Coronary artery (tissue), 2 donors: ENCODE measurements at regions not wholly inside any gene's neighbourhood (a gene's known extent, or its start where the extent isn't known, plus 50 kb on each side); places are given as distances from the start of the nearest gene placed in this dataset.

ENCODE experiments used
- DNase-seq: peaks from one replicate; pipeline ENCODE4 v3.0.0-alpha.2; 2017; ENCODE audit warnings: low spot score
- H3K27ac ChIP-seq, 2 donors: fragments of 200-600 bp; sonication (generic); one replicate each; pipeline ENCODE4 v1.5.1; 2016 to 2019
- H3K4me3 ChIP-seq: fragments of 200-600 bp; sonication (generic); 2 replicates; pipeline ENCODE4 v1.5.1; 2016; ENCODE audit warnings: mild to moderate bottlenecking, moderate library complexity
- TF ChIP-seq, protein P1 (sequence below): fragments of 200-600 bp; sonication (generic); IDR thresholded peaks from one replicate; pipeline ENCODE4 v1.5.1; 2019; ENCODE audit warnings: antibody characterized with exemption

DNA sequence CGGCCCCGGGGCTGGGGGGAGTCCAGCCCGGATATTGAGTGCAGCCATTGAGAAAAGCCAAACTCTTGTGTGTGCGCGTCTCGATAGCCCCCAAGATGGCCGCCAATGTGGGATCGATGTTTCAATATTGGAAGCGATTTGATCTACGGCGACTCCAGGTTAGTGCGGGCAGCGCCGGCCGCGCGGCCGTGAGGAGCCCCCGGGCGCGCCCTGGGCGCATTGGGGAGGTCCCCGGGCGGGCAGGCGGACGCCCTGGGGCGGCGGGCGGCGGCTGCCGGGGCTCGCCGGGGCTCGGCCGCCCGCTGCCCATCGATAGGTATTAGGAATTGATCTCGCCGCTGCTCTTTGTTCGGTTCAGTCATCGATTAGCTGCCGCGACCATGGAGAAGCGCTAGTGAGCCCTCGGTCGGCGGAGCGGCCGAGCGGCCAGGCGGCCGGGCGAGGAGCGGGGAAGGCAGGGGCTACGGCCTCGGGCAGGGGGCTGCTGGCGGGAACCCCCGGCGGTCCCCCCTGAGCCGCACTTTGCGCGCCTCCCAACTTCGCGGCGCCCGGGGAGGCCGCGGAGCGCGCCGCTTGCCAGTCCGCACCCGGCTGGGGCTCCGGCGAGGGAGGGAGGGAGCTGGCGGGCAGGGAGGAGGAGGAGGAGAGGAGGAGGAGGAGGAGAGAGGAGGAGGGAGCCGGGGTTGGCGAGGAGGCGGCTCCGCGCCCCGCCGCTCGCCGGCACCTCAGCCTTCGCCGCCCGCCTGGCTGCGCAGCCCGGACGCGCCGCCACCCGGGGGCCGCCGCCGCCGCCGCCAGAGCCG is 113.9 kb upstream of the MYL2 start, which contains the start of gene CUX2:
CUX2 (plus strand) TSS at position 83 of the 803 bp plus-strand sequence.
- TF ChIP-seq, protein P1, sequence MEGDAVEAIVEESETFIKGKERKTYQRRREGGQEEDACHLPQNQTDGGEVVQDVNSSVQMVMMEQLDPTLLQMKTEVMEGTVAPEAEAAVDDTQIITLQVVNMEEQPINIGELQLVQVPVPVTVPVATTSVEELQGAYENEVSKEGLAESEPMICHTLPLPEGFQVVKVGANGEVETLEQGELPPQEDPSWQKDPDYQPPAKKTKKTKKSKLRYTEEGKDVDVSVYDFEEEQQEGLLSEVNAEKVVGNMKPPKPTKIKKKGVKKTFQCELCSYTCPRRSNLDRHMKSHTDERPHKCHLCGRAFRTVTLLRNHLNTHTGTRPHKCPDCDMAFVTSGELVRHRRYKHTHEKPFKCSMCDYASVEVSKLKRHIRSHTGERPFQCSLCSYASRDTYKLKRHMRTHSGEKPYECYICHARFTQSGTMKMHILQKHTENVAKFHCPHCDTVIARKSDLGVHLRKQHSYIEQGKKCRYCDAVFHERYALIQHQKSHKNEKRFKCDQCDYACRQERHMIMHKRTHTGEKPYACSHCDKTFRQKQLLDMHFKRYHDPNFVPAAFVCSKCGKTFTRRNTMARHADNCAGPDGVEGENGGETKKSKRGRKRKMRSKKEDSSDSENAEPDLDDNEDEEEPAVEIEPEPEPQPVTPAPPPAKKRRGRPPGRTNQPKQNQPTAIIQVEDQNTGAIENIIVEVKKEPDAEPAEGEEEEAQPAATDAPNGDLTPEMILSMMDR, result no peak
- Histone ChIP-seq H3K4me3 (peak within 1 kb of the TSS; percentile 55), H3K27ac (no peak within 1 kb of the TSS)
- DNase-seq, result no peak

DNA sequence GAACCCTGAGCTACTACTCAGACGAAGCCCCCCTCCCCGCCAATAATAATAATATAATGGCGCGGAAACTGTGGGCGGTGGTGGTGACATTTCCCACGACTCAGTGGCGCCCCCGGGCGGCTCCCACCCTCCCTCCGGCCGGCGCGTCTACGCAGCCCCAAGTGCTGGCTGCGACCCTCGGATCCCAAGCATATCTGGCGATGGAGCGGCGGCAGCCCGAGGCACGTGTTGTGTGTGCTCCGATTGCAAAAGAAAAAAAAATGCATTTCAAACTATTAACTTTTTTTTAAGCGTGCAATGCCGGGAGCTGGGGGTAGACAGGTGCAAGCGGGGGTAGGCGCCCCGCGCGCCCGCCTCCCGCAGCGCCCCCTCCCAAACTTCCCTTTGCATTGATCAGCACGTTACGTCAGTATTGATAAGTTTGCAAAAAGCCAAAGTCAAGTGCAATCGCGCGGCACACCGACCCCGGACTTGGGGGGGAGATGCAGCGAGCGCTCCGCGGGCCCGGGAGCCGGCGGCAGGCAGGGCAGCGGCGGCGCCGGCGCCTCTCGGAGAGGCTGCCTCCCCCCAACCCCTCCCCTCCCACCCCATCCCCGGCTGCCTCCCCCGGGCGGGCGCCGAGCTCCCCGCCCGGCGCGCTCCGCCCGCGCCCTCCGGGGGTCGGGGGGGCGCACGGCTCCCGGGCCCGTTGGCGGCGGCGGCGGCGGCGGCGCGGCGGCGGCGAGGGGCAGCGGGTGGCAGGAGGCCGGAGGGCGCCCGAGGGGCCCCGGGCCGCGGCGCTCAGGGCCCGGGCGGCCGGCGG is 113.1 kb upstream of the MYL2 start:
- TF ChIP-seq, protein P1, result no peak
- Histone ChIP-seq H3K4me3 (peak overlapping the region; percentile 55), H3K27ac (no peak overlapping the region)
- DNase-seq, result no peak

DNA sequence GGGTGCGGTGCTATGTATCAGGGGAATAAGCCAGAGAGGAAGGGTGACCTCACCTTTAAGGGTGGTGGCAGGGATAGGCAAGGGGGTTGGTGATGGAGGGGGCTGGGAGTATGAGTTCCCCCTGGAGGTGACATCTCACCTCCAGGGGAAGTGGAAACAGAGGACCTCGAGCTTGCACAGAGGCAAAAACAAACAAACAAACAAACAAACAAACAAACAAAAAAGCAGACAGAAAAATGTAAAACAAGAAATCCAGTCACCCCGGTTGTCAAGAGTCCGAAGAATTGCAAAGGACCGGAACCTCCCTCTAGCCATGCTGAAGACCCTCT is 112.2 kb upstream of the MYL2 start:
- Histone ChIP-seq H3K27ac (no peak overlapping the region), H3K4me3 (no peak overlapping the region)
- DNase-seq, result no peak
- TF ChIP-seq, protein P1, result no peak

DNA sequence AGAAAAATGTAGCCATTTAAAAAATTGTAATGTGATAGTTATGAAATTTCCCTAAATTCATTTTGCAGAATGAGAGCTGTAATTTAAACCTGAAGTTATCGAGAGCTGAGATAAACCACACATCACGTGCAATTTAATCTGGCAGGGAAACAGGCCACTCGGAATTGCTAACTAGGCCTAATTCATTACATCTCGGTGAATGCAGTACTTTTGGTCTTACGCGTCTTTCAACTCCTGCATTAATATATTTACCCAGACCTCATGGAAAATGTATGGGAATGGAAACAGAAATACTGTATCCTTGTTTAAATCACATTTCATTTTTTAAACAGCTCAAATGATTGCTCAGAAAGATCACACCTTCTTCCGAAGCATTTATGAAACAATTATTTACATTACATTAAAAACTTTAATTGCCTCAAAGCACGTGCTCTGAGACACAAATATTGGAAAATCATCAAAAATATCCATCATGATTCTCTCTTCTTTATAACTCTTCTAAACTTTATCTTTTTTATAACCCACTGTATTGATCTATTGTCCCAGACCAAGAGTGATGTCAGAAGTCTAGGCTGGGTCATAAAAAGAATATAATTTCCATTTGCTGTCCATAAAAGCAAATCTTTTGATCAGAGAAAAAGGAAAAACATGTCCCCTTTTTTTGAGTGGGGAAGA is 111.7 kb upstream of the MYL2 start:
- no peak for DNase-seq
- no peak overlapping the region for H3K4me3 ChIP-seq
- H3K27ac ChIP-seq, result no peak overlapping the region
- TF ChIP-seq, protein P1, result no peak

DNA sequence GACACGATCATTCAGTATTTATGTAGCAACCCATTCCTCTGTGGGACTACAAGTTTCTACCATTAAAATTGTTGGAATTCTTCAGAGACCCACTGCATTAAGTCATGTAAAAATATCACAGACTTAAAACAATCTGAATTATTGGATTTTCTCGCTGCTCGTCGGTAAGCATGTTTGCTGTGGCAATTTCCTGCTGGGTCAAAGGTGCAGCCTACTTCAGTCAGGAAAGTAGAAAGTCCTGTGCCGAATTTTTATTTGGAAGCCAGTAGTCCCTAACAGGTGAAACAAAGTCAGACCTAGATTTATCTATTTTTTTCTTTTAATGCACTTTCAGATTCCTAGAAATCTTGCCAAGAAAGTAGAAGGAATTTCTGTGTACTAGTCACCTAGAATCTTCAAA is 110.4 kb upstream of the MYL2 start:
- Histone ChIP-seq H3K4me3 (no peak overlapping the region), H3K27ac (no peak overlapping the region)
- TF ChIP-seq, protein P1, result no peak
- DNase-seq, result no peak

DNA sequence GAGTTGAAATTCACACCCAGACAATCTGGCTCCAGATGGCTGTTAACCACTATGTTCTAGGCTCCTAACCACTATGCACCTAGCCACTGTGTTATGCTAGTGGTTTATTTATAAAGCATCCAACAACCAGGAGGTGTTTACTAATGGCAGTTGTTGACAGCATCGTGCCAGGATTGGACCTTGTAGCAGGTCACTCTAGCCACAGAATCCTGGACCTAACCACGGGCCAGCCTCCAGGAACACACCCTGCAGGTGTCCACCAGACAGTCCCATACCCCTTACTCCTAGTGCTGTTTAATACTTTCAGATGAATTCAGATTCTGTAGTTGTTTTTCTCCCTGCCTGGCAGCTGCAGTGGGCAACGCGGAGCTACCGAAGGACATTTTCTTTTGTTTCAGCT is 109.4 kb upstream of the MYL2 start:
- no peak for DNase-seq
- no peak overlapping the region for H3K4me3 ChIP-seq
- no peak overlapping the region for H3K27ac ChIP-seq
- TF ChIP-seq, protein P1, result no peak
